ENCODE measurements at regions not wholly inside any gene's neighbourhood (a gene's known extent, or its start where the extent isn't known, plus 50 kb on each side); places are given as distances from the start of the nearest gene placed in this dataset.
A peak's percentile ranks its signal among the peaks of the same experiment; 100 is the strongest.
"Not testable (repeated sequence)": the region's sequence is repeated elsewhere in the genome, so short reads cannot be mapped to it uniquely, and the experiment has no call there.

- no peaks in the 10 kb centered on the region for H3K36me3 ChIP-seq (ENCODE audit: control insufficient read depth, insufficient read depth, low read length)
- H3K4me1 ChIP-seq (ENCODE audit: control insufficient read depth, insufficient read depth, low read length) = no peaks in the 10 kb centered on the region
- H3K9me3 ChIP-seq (replicated peaks; ENCODE audit: control insufficient read depth, low read depth, low read length) = no peaks in the 10 kb centered on the region
- H3K27ac ChIP-seq (ENCODE audit: low read length) = no peak overlapping the region
- WGBS (ENCODE audit: insufficient coverage) = 80% methylated on average over 1 of the region's 1 CpG
- no peaks in the 10 kb centered on the region for H3K27me3 ChIP-seq (ENCODE audit: control insufficient read depth, insufficient read depth, low read length)
- DNase-seq = no peak
- H3K4me3 ChIP-seq (ENCODE audit: low read length) = no peak overlapping the region
These were observed 1399.0 kb upstream of the ZEB2 start for GRCh38 chr2:145918951-145919350.

- Histone ChIP-seq H3K27me3 (ENCODE audit: control insufficient read depth, insufficient read depth, low read length) (no peaks in the 10 kb centered on the region), H3K4me3 (ENCODE audit: low read length) (no peak overlapping the region), H3K27ac (ENCODE audit: low read length) (no peak overlapping the region), H3K36me3 (ENCODE audit: control insufficient read depth, insufficient read depth, low read length) (no peaks in the 10 kb centered on the region), H3K4me1 (ENCODE audit: control insufficient read depth, insufficient read depth, low read length) (no peaks in the 10 kb centered on the region), H3K9me3 (replicated peaks; ENCODE audit: control insufficient read depth, low read depth, low read length) (no peaks in the 10 kb centered on the region)
- no peak for DNase-seq
- no CpG with 5 or more reads among the region's 5 CpGs for WGBS (ENCODE audit: insufficient coverage)
These were observed 1396.9 kb upstream of the ZEB2 start for GRCh38 chr2:145916799-145917198.

- no peaks in the 10 kb centered on the region for H3K9me3 ChIP-seq (replicated peaks; ENCODE audit: control insufficient read depth, low read depth, low read length)
- H3K36me3 ChIP-seq (ENCODE audit: control insufficient read depth, insufficient read depth, low read length) = no peaks in the 10 kb centered on the region
- no peaks in the 10 kb centered on the region for H3K4me1 ChIP-seq (ENCODE audit: control insufficient read depth, insufficient read depth, low read length)
- DNase-seq = no peak
- no peaks in the 10 kb centered on the region for H3K27me3 ChIP-seq (ENCODE audit: control insufficient read depth, insufficient read depth, low read length)
- 78% methylated on average over 2 of the region's 4 CpGs for WGBS (ENCODE audit: insufficient coverage)
- no peak overlapping the region for H3K27ac ChIP-seq (ENCODE audit: low read length)
- H3K4me3 ChIP-seq (ENCODE audit: low read length) = no peak overlapping the region
These were observed 1394.8 kb upstream of the ZEB2 start for GRCh38 chr2:145914716-145915115.

GRCh38 chr2:145910416-145910815, 1390.5 kb upstream of the ZEB2 start:
- no peaks in the 10 kb centered on the region for H3K36me3 ChIP-seq (ENCODE audit: control insufficient read depth, insufficient read depth, low read length)
- H3K4me3 ChIP-seq (ENCODE audit: low read length) = no peak overlapping the region
- 15% methylated on average over 2 of the region's 4 CpGs for WGBS (ENCODE audit: insufficient coverage)
- no peaks in the 10 kb centered on the region for H3K27me3 ChIP-seq (ENCODE audit: control insufficient read depth, insufficient read depth, low read length)
- H3K9me3 ChIP-seq (replicated peaks; ENCODE audit: control insufficient read depth, low read depth, low read length) = no peaks in the 10 kb centered on the region
- no peak overlapping the region for H3K27ac ChIP-seq (ENCODE audit: low read length)
- peak; percentile 54 for DNase-seq
- H3K4me1 ChIP-seq (ENCODE audit: control insufficient read depth, insufficient read depth, low read length) = no peaks in the 10 kb centered on the region

- no peak for DNase-seq
- no peaks in the 10 kb centered on the region for H3K27me3 ChIP-seq (ENCODE audit: control insufficient read depth, insufficient read depth, low read length)
These were observed 1389.8 kb upstream of the ZEB2 start for GRCh38 chr2:145909766-145910165.

GRCh38 chr2:145909175-145909755, 1389.3 kb upstream of the ZEB2 start:
- Histone ChIP-seq H3K27ac (ENCODE audit: low read length) (no peak overlapping the region), H3K4me1 (ENCODE audit: control insufficient read depth, insufficient read depth, low read length) (no peaks in the 10 kb centered on the region), H3K36me3 (ENCODE audit: control insufficient read depth, insufficient read depth, low read length) (no peaks in the 10 kb centered on the region), H3K9me3 (replicated peaks; ENCODE audit: control insufficient read depth, low read depth, low read length) (no peaks in the 10 kb centered on the region), H3K27me3 (ENCODE audit: control insufficient read depth, insufficient read depth, low read length) (no peaks in the 10 kb centered on the region), H3K4me3 (ENCODE audit: low read length) (no peak overlapping the region)
- 100% methylated on average over 1 of the region's 5 CpGs for WGBS (ENCODE audit: insufficient coverage)
- peak; percentile 14 for DNase-seq

More at GRCh38 chr2:145909766-145910165, 1389.8 kb upstream of the ZEB2 start:
- H3K27ac ChIP-seq (ENCODE audit: low read length) = no peak overlapping the region
- H3K4me1 ChIP-seq (ENCODE audit: control insufficient read depth, insufficient read depth, low read length) = no peaks in the 10 kb centered on the region
- no peaks in the 10 kb centered on the region for H3K9me3 ChIP-seq (replicated peaks; ENCODE audit: control insufficient read depth, low read depth, low read length)
- H3K36me3 ChIP-seq (ENCODE audit: control insufficient read depth, insufficient read depth, low read length) = no peaks in the 10 kb centered on the region
- no peak overlapping the region for H3K4me3 ChIP-seq (ENCODE audit: low read length)

GRCh38 chr2:145906354-145906753, 1386.4 kb upstream of the ZEB2 start:
- no peaks in the 10 kb centered on the region for H3K27me3 ChIP-seq (ENCODE audit: control insufficient read depth, insufficient read depth, low read length)
- no peaks in the 10 kb centered on the region for H3K4me1 ChIP-seq (ENCODE audit: control insufficient read depth, insufficient read depth, low read length)
- peaks cover 4% of the 10 kb centered on the region for H3K9me3 ChIP-seq (replicated peaks; ENCODE audit: control insufficient read depth, low read depth, low read length)
- no CpG with 5 or more reads among the region's 1 CpG for WGBS (ENCODE audit: insufficient coverage)
- H3K27ac ChIP-seq (ENCODE audit: low read length) = no peak overlapping the region
- no peak for DNase-seq
- no peaks in the 10 kb centered on the region for H3K36me3 ChIP-seq (ENCODE audit: control insufficient read depth, insufficient read depth, low read length)
- no peak overlapping the region for H3K4me3 ChIP-seq (ENCODE audit: low read length)

GRCh38 chr2:145905371-145905770, 1385.5 kb upstream of the ZEB2 start:
- WGBS (ENCODE audit: insufficient coverage) = no CpG with 5 or more reads among the region's 1 CpG
- Histone ChIP-seq H3K36me3 (ENCODE audit: control insufficient read depth, insufficient read depth, low read length) (no peaks in the 10 kb centered on the region), H3K4me3 (ENCODE audit: low read length) (no peak overlapping the region), H3K4me1 (ENCODE audit: control insufficient read depth, insufficient read depth, low read length) (no peaks in the 10 kb centered on the region), H3K9me3 (replicated peaks; ENCODE audit: control insufficient read depth, low read depth, low read length) (peaks cover 4% of the 10 kb centered on the region), H3K27me3 (ENCODE audit: control insufficient read depth, insufficient read depth, low read length) (no peaks in the 10 kb centered on the region), H3K27ac (ENCODE audit: low read length) (no peak overlapping the region)
- DNase-seq = no peak

- no peaks in the 10 kb centered on the region for H3K27me3 ChIP-seq (ENCODE audit: control insufficient read depth, insufficient read depth, low read length)
- WGBS (ENCODE audit: insufficient coverage) = 90% methylated on average over 3 of the region's 6 CpGs
These were observed 1377.2 kb upstream of the ZEB2 start for GRCh38 chr2:145897151-145897550.

GRCh38 chr2:145887915-145888314, 1368.0 kb upstream of the ZEB2 start:
- no peak overlapping the region for H3K4me3 ChIP-seq (ENCODE audit: low read length)
- H3K36me3 ChIP-seq (ENCODE audit: control insufficient read depth, insufficient read depth, low read length) = no peaks in the 10 kb centered on the region
- H3K4me1 ChIP-seq (ENCODE audit: control insufficient read depth, insufficient read depth, low read length) = no peaks in the 10 kb centered on the region
- H3K9me3 ChIP-seq (replicated peaks; ENCODE audit: control insufficient read depth, low read depth, low read length) = no peaks in the 10 kb centered on the region
- no peak overlapping the region for H3K27ac ChIP-seq (ENCODE audit: low read length)
- WGBS (ENCODE audit: insufficient coverage) = no CpG with 5 or more reads among the region's 1 CpG
- peak; percentile 50 for DNase-seq
- H3K27me3 ChIP-seq (ENCODE audit: control insufficient read depth, insufficient read depth, low read length) = no peaks in the 10 kb centered on the region

More at GRCh38 chr2:145897151-145897550, 1377.2 kb upstream of the ZEB2 start:
- Histone ChIP-seq H3K9me3 (replicated peaks; ENCODE audit: control insufficient read depth, low read depth, low read length) (peaks cover 8% of the 10 kb centered on the region), H3K4me3 (ENCODE audit: low read length) (no peak overlapping the region), H3K4me1 (ENCODE audit: control insufficient read depth, insufficient read depth, low read length) (no peaks in the 10 kb centered on the region), H3K27ac (ENCODE audit: low read length) (no peak overlapping the region), H3K36me3 (ENCODE audit: control insufficient read depth, insufficient read depth, low read length) (no peaks in the 10 kb centered on the region)
- no peak for DNase-seq

GRCh38 chr2:145880997-145881396, 1361.1 kb upstream of the ZEB2 start:
- WGBS (ENCODE audit: insufficient coverage) = 91% methylated on average over 20 of the region's 23 CpGs
- H3K4me1 ChIP-seq (ENCODE audit: control insufficient read depth, insufficient read depth, low read length); H3K4me3 ChIP-seq (ENCODE audit: low read length); DNase-seq; H3K27ac ChIP-seq (ENCODE audit: low read length); H3K9me3 ChIP-seq (replicated peaks; ENCODE audit: control insufficient read depth, low read depth, low read length); H3K27me3 ChIP-seq (ENCODE audit: control insufficient read depth, insufficient read depth, low read length); H3K36me3 ChIP-seq (ENCODE audit: control insufficient read depth, insufficient read depth, low read length): not testable (repeated sequence)

Measured in muscle of leg (tissue), 3 donors.